Calu3 (cell line): ENCODE measurements at regions not wholly inside any gene's neighbourhood (a gene's known extent, or its start where the extent isn't known, plus 50 kb on each side); places are given as distances from the start of the nearest gene placed in this dataset.

Source experiments
- BruUV-seq: library from RNA; stranded (reverse); fragments of 400-500 nt; replicated peaks from 2 replicates; lab custom pipeline; 2021; lab: Mats Ljungman, UMichigan
- CTCF ChIA-PET: fragments of 300-600 bp; sonication (Branson Sonifier 250); formaldehyde crosslinking; loops from one replicate; lab custom pipeline; 2022; ENCODE audit warnings: antibody characterized with exemption; lab: Charles Lee
- DNase-seq: peaks from one replicate; pipeline ENCODE4 v3.0.0; 2022
- H3K27ac Mint-ChIP-seq: one replicate; pipeline ENCODE4 v1.8.0; 2022; ENCODE audit warnings: mixed read lengths; ENCODE audit not compliant: unreplicated experiment
- H3K27me3 Mint-ChIP-seq: one replicate; pipeline ENCODE4 v1.8.0; 2022; ENCODE audit warnings: mixed read lengths; ENCODE audit not compliant: unreplicated experiment
- H3K36me3 Mint-ChIP-seq: one replicate; pipeline ENCODE4 v1.8.0; 2022; ENCODE audit warnings: mild to moderate bottlenecking, moderate library complexity, mixed read lengths; ENCODE audit not compliant: insufficient read depth, unreplicated experiment
- H3K4me1 Mint-ChIP-seq: one replicate; pipeline ENCODE4 v1.8.0; 2022; ENCODE audit warnings: mild to moderate bottlenecking, low read depth, mixed read lengths; ENCODE audit not compliant: unreplicated experiment
- H3K4me3 Mint-ChIP-seq: one replicate; pipeline ENCODE4 v1.8.0; 2022; ENCODE audit warnings: mild to moderate bottlenecking, low read depth, moderate library complexity, mixed read lengths; ENCODE audit not compliant: unreplicated experiment
- H3K9me3 Mint-ChIP-seq: one replicate; pipeline ENCODE4 v1.8.0; 2022; ENCODE audit warnings: low read depth, mixed read lengths; ENCODE audit not compliant: unreplicated experiment
- intact Hi-C: fragments of 100-400 bp; cut with micrococcal nuclease; formaldehyde crosslinking; loops from one replicate; pipeline ENCODE4 v1.10.0; 2022; ENCODE audit not compliant: unreplicated experiment
- TF ChIP-seq, protein P1 (sequence below): fragments of 200-600 bp; IDR thresholded peaks from one replicate; pipeline ENCODE4 v1.8.0; 2022; ENCODE audit warnings: antibody characterized with exemption; ENCODE audit not compliant: unreplicated experiment

- CTCF ChIA-PET: interaction anchor here (0.7 to 0.8 kb wide), 2 partner anchors 84 to 133 kb away, joined by 3 to 4 read pairs; no protein-coding TSS in a partner anchor
- no peaks in the 10 kb centered on the region for H3K4me1 Mint-ChIP-seq
- peaks cover 10% of the 10 kb centered on the region for H3K27me3 Mint-ChIP-seq
- H3K27ac Mint-ChIP-seq: no peak overlapping the region
- TF ChIP-seq, protein P1, sequence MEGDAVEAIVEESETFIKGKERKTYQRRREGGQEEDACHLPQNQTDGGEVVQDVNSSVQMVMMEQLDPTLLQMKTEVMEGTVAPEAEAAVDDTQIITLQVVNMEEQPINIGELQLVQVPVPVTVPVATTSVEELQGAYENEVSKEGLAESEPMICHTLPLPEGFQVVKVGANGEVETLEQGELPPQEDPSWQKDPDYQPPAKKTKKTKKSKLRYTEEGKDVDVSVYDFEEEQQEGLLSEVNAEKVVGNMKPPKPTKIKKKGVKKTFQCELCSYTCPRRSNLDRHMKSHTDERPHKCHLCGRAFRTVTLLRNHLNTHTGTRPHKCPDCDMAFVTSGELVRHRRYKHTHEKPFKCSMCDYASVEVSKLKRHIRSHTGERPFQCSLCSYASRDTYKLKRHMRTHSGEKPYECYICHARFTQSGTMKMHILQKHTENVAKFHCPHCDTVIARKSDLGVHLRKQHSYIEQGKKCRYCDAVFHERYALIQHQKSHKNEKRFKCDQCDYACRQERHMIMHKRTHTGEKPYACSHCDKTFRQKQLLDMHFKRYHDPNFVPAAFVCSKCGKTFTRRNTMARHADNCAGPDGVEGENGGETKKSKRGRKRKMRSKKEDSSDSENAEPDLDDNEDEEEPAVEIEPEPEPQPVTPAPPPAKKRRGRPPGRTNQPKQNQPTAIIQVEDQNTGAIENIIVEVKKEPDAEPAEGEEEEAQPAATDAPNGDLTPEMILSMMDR: no peak
- BruUV-seq: no TSS peak
- H3K9me3 Mint-ChIP-seq: no peaks in the 10 kb centered on the region
- H3K4me3 Mint-ChIP-seq: no peak overlapping the region
- intact Hi-C loops: no loop called here
- no peaks in the 10 kb centered on the region for H3K36me3 Mint-ChIP-seq
- DNase-seq: no peak
Measured at GRCh38 chr20:40571639-40572038, 117.4 kb downstream of the MAFB start.

DNA sequence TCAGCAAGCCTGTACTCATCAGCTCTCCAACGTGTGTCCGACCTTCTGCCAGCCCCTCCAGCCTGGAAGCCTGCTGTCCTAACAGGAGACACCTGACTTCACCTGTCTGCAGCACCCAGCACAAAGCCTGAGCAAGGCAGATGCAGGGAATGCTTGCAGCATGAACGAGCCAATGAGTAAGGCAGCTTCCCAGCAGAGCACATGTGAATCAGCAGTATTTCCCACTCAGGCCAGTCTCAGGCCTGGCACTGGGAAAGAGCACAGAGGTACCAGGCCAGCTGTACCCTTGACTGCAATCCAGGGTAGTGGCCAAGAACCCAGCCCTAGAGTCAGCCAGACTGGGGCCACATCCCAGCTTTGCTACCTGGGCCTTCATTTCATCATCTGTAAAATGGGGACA is 120.8 kb downstream of the MAFB start:
- H3K9me3 Mint-ChIP-seq: no peaks in the 10 kb centered on the region
- intact Hi-C loops: no loop called here
- no TSS peak for BruUV-seq
- TF ChIP-seq, protein P1: no peak
- H3K27me3 Mint-ChIP-seq: no peaks in the 10 kb centered on the region
- no peak overlapping the region for H3K4me3 Mint-ChIP-seq
- DNase-seq: no peak
- peaks cover 7% of the 10 kb centered on the region for H3K36me3 Mint-ChIP-seq
- CTCF ChIA-PET: interaction anchor here (0.6 kb wide), 1 partner anchor 40 kb away, joined by 5 read pairs; no protein-coding TSS in a partner anchor
- peaks cover 18% of the 10 kb centered on the region for H3K4me1 Mint-ChIP-seq
- H3K27ac Mint-ChIP-seq: no peak overlapping the region

- no peaks in the 10 kb centered on the region for H3K27me3 Mint-ChIP-seq
- CTCF ChIA-PET: interaction anchor here (0.9 kb wide), 1 partner anchor 112 kb away, joined by 3 read pairs; no protein-coding TSS in a partner anchor
- peaks cover 7% of the 10 kb centered on the region for H3K36me3 Mint-ChIP-seq
- intact Hi-C loops: no loop called here
- peaks cover 32% of the 10 kb centered on the region for H3K4me1 Mint-ChIP-seq
- H3K9me3 Mint-ChIP-seq: no peaks in the 10 kb centered on the region
- H3K27ac Mint-ChIP-seq: peak overlapping the region; percentile 65
- no peak overlapping the region for H3K4me3 Mint-ChIP-seq
- no TSS peak for BruUV-seq
- no peak for DNase-seq
- TF ChIP-seq, protein P1: no peak
Measured at GRCh38 chr20:40565682-40566040, 123.4 kb downstream of the MAFB start.

GRCh38 chr20:40565001-40565681 is 123.9 kb downstream of the MAFB start:
- Mint-ChIP-seq H3K36me3 (peaks cover 7% of the 10 kb centered on the region), H3K4me1 (peaks cover 32% of the 10 kb centered on the region), H3K4me3 (peak overlapping the region; percentile 5), H3K27me3 (no peaks in the 10 kb centered on the region), H3K27ac (peak overlapping the region; percentile 65), H3K9me3 (no peaks in the 10 kb centered on the region)
- intact Hi-C loops: no loop called here
- TF ChIP-seq, protein P1: no peak
- CTCF ChIA-PET: interaction anchor here (0.6 to 0.9 kb wide), 2 partner anchors 113 kb away, joined by 3 to 4 read pairs; no protein-coding TSS in a partner anchor
- peak; percentile 49 for DNase-seq
- no TSS peak for BruUV-seq
